ENCODE measurements at regions not wholly inside any gene's neighbourhood (a gene's known extent, or its start where the extent isn't known, plus 50 kb on each side); places are given as distances from the start of the nearest gene placed in this dataset.
A peak's percentile ranks its signal among the peaks of the same experiment; 100 is the strongest.
"Not testable (repeated sequence)": the region's sequence is repeated elsewhere in the genome, so short reads cannot be mapped to it uniquely, and the experiment has no call there.

- not testable (repeated sequence) for DNase-seq (ENCODE audit: low read depth in 2 of 2, low spot score in 1 of 2)
Observed at GRCh38 chr10:38356527-38356926, 262.4 kb downstream of the ZNF37A start.

- DNase-seq (ENCODE audit: low read depth in 2 of 2, low spot score in 1 of 2): not testable (repeated sequence)
Observed at GRCh38 chr10:38362514-38362913, 268.4 kb downstream of the ZNF37A start.

GRCh38 chr10:38364073-38364472 is 269.9 kb downstream of the ZNF37A start:
- not testable (repeated sequence) for DNase-seq (ENCODE audit: low read depth in 2 of 2, low spot score in 1 of 2)

- DNase-seq (ENCODE audit: low read depth in 2 of 2, low spot score in 1 of 2): not testable (repeated sequence)
Observed at GRCh38 chr10:38365917-38366316, 271.8 kb downstream of the ZNF37A start.

GRCh38 chr10:38383800-38384199 is 289.7 kb downstream of the ZNF37A start:
- DNase-seq (ENCODE audit: low read depth in 2 of 2, low spot score in 1 of 2): not testable (repeated sequence)

GRCh38 chr10:38386869-38387268 is 292.7 kb downstream of the ZNF37A start:
- DNase-seq (ENCODE audit: low read depth in 2 of 2, low spot score in 1 of 2): not testable (repeated sequence)

GRCh38 chr10:38390725-38391124 is 296.6 kb downstream of the ZNF37A start:
- not testable (repeated sequence) for DNase-seq (ENCODE audit: low read depth in 2 of 2, low spot score in 1 of 2)

GRCh38 chr10:38395465-38395864 is 301.3 kb downstream of the ZNF37A start:
- DNase-seq (ENCODE audit: low read depth in 2 of 2, low spot score in 1 of 2): not testable (repeated sequence)

- DNase-seq (ENCODE audit: low read depth in 2 of 2, low spot score in 1 of 2): not testable (repeated sequence)
Observed at GRCh38 chr10:38396178-38396954, 302.2 kb downstream of the ZNF37A start.

GRCh38 chr10:38401565-38401964 is 307.4 kb downstream of the ZNF37A start:
- DNase-seq (ENCODE audit: low read depth in 2 of 2, low spot score in 1 of 2): not testable (repeated sequence)

GRCh38 chr10:38402442-38403346 is 308.6 kb downstream of the ZNF37A start:
- peak; percentile 79 to 80 for DNase-seq (ENCODE audit: low read depth in 2 of 2, low spot score in 1 of 2)

GRCh38 chr10:38403347-38404117 is 309.4 kb downstream of the ZNF37A start:
- DNase-seq (ENCODE audit: low read depth in 2 of 2, low spot score in 1 of 2): not testable (repeated sequence)

- DNase-seq (ENCODE audit: low read depth in 2 of 2, low spot score in 1 of 2): not testable (repeated sequence)
Observed at GRCh38 chr10:38423634-38424033, 329.5 kb downstream of the ZNF37A start.

GRCh38 chr10:38430242-38430641 is 336.1 kb downstream of the ZNF37A start:
- not testable (repeated sequence) for DNase-seq (ENCODE audit: low read depth in 2 of 2, low spot score in 1 of 2)

GRCh38 chr10:38437359-38437758 is 343.2 kb downstream of the ZNF37A start:
- not testable (repeated sequence) for DNase-seq (ENCODE audit: low read depth in 2 of 2, low spot score in 1 of 2)

GRCh38 chr10:38448614-38449355 is 354.6 kb downstream of the ZNF37A start:
- not testable (repeated sequence) for DNase-seq (ENCODE audit: low read depth in 2 of 2, low spot score in 1 of 2)

- DNase-seq (ENCODE audit: low read depth in 2 of 2, low spot score in 1 of 2): not testable (repeated sequence)
Observed at GRCh38 chr10:38449618-38450017, 355.5 kb downstream of the ZNF37A start.

GRCh38 chr10:38450372-38451057 is 356.4 kb downstream of the ZNF37A start:
- DNase-seq (ENCODE audit: low read depth in 2 of 2, low spot score in 1 of 2): not testable (repeated sequence)

- DNase-seq (ENCODE audit: low read depth in 2 of 2, low spot score in 1 of 2): not testable (repeated sequence)
Observed at GRCh38 chr10:38451306-38451967, 357.3 kb downstream of the ZNF37A start.
